ENCODE measurements at regions not wholly inside any gene's neighbourhood (a gene's known extent, or its start where the extent isn't known, plus 50 kb on each side); places are given as distances from the start of the nearest gene placed in this dataset.

- no peaks in the 10 kb centered on the region for H3K4me1 ChIP-seq (ENCODE audit: insufficient read depth, low read length, poor library complexity, severe bottlenecking)
- no peaks in the 10 kb centered on the region for H3K36me3 ChIP-seq (ENCODE audit: insufficient read depth, low read length, poor library complexity, severe bottlenecking)
- no peaks in the 10 kb centered on the region for H3K9me3 ChIP-seq (ENCODE audit: low read depth, low read length, poor library complexity, severe bottlenecking)
- CTCF ChIA-PET: no interaction called here
- POLR2A ChIA-PET (ENCODE audit: low non-redundant PET): interaction anchor here (0.6 kb wide), 1 partner anchor 386 kb away, joined by 3 read pairs; no protein-coding TSS in a partner anchor
- no TSS peak for BruUV-seq (replicated peaks)
- intact Hi-C loops (cut with micrococcal nuclease; ENCODE audit: unreplicated experiment): no loop called here
- H3K27ac ChIP-seq (ENCODE audit: low read depth, low read length, poor library complexity, severe bottlenecking): no peak overlapping the region
- no peak overlapping the region for H3K4me3 ChIP-seq (ENCODE audit: low read depth, low read length, poor library complexity, severe bottlenecking)
- DNase-seq (ENCODE audit: low spot score): no peak
- no peak for TF ChIP-seq EZH2 (IDR thresholded peaks at IDR 0.05; ENCODE audit: borderline replicate concordance, low read depth, low read length, poor library complexity, severe bottlenecking)
- no peak for TF ChIP-seq CTCF (conservative IDR thresholded peaks at IDR 0.05; ENCODE audit: low read depth, low read length)
- no peaks in the 10 kb centered on the region for H3K27me3 ChIP-seq (replicated peaks; ENCODE audit: insufficient read depth, low read depth, low read length, poor library complexity)
Observed at GRCh38 chr17:33438139-33438538, 145.0 kb upstream of the ASIC2 start.

- Histone ChIP-seq H3K27ac (ENCODE audit: low read depth, low read length, poor library complexity, severe bottlenecking) (no peak overlapping the region), H3K36me3 (ENCODE audit: insufficient read depth, low read length, poor library complexity, severe bottlenecking) (no peaks in the 10 kb centered on the region), H3K9me3 (ENCODE audit: low read depth, low read length, poor library complexity, severe bottlenecking) (no peaks in the 10 kb centered on the region), H3K4me1 (ENCODE audit: insufficient read depth, low read length, poor library complexity, severe bottlenecking) (no peaks in the 10 kb centered on the region), H3K27me3 (replicated peaks; ENCODE audit: insufficient read depth, low read depth, low read length, poor library complexity) (no peaks in the 10 kb centered on the region), H3K4me3 (ENCODE audit: low read depth, low read length, poor library complexity, severe bottlenecking) (no peak overlapping the region)
- no peak for TF ChIP-seq CTCF (conservative IDR thresholded peaks at IDR 0.05; ENCODE audit: low read depth, low read length)
- TF ChIP-seq EZH2 (IDR thresholded peaks at IDR 0.05; ENCODE audit: borderline replicate concordance, low read depth, low read length, poor library complexity, severe bottlenecking): no peak
- CTCF ChIA-PET: no interaction called here
- POLR2A ChIA-PET (ENCODE audit: low non-redundant PET): no interaction called here
- intact Hi-C loops (cut with micrococcal nuclease; ENCODE audit: unreplicated experiment): no loop called here
- BruUV-seq (replicated peaks): no TSS peak
- no peak for DNase-seq (ENCODE audit: low spot score)
Observed at GRCh38 chr17:33438578-33438977, 145.5 kb upstream of the ASIC2 start.

GRCh38 chr17:33442320-33442719 lies 149.2 kb upstream of the ASIC2 start:
- H3K4me3 ChIP-seq (ENCODE audit: low read depth, low read length, poor library complexity, severe bottlenecking): no peak overlapping the region
- POLR2A ChIA-PET (ENCODE audit: low non-redundant PET): no interaction called here
- DNase-seq (ENCODE audit: low spot score): no peak
- BruUV-seq (replicated peaks): no TSS peak
- no peak overlapping the region for H3K27ac ChIP-seq (ENCODE audit: low read depth, low read length, poor library complexity, severe bottlenecking)
- no peaks in the 10 kb centered on the region for H3K4me1 ChIP-seq (ENCODE audit: insufficient read depth, low read length, poor library complexity, severe bottlenecking)
- no peaks in the 10 kb centered on the region for H3K27me3 ChIP-seq (replicated peaks; ENCODE audit: insufficient read depth, low read depth, low read length, poor library complexity)
- no peaks in the 10 kb centered on the region for H3K9me3 ChIP-seq (ENCODE audit: low read depth, low read length, poor library complexity, severe bottlenecking)
- CTCF ChIA-PET: no interaction called here
- H3K36me3 ChIP-seq (ENCODE audit: insufficient read depth, low read length, poor library complexity, severe bottlenecking): no peaks in the 10 kb centered on the region
- intact Hi-C loops (cut with micrococcal nuclease; ENCODE audit: unreplicated experiment): no loop called here
- no peak for TF ChIP-seq CTCF (conservative IDR thresholded peaks at IDR 0.05; ENCODE audit: low read depth, low read length)
- no peak for TF ChIP-seq EZH2 (IDR thresholded peaks at IDR 0.05; ENCODE audit: borderline replicate concordance, low read depth, low read length, poor library complexity, severe bottlenecking)
